GM18505 (cell line): ENCODE measurements at regions not wholly inside any gene's neighbourhood (a gene's known extent, or its start where the extent isn't known, plus 50 kb on each side); places are given as distances from the start of the nearest gene placed in this dataset.

Experiments used
- ATAC-seq: cut with Tn5 transposase; IDR thresholded peaks from one replicate; pipeline ENCODE4 v1.9.1; 2021; ENCODE audit not compliant: unreplicated experiment
- POLR2A ChIP-seq: IDR thresholded peaks from 4 replicates; pipeline ENCODE4 v1.6.1; 2011; ENCODE audit warnings: borderline replicate concordance; ENCODE audit not compliant: insufficient read depth, insufficient read length; ENCODE audit errors: extremely low read depth

DNA sequence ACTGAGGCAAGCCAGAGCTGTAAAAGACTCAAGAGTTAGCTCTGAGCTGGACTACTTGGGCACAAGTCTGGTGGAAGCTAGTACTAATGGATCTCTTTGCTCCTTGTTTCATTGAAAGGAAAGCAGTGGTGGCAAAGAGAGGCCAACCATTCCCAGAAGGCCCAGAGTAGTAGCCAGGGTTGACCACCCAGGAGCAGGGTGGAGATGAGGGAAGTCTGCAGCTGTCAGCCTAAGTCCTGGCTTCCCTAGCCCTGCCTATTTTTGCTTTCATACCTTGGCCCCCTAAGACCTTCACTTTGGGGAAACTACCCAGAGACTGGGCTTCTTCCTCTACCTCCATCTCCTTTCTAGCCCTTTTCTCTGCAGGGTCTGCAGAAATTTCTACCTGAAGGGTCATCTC is 155.0 kb upstream of the NCAM1 start:
- no peak for ATAC-seq
- no peak for TF ChIP-seq POLR2A

DNA sequence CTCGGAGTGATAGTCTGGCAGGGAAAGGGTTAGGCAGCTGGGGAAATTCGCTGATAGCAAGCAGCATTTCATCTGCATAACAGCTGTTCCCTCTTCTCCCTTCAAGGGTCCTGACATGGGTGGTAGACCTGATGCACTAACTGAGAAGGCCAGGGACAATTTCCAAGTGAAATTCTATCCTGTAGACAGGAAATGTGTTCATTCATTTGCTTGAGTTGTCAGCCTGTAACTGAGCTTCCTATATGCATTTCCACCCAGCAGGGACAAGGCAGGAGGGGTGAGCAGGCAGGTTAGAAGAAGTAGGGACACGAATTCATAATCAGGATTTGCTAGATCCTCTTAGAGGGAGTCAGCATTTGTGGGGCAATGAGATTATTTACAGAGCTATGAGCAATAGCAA is 154.3 kb upstream of the NCAM1 start:
- no peak for ATAC-seq
- no peak for TF ChIP-seq POLR2A

DNA sequence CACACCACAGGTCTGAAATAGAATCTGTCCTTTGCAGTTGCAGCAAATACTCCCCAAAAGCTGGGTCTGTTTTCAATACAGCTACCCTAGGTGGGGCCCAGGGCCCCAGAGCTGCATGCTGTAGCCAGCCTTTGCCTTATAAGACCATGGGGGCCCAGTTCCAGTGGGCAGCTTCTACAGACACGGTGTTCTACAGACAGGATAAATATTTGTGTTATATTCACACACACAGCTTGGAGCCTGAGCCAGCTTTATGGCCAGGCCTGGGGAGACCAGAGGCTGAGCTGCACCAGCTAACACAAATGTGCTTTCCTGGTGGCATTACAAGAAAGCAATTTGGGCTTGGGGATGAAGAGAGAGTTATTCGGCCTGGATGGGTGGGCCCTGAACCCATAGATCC is 151.8 kb upstream of the NCAM1 start:
- no peak for ATAC-seq
- TF ChIP-seq POLR2A = no peak

DNA sequence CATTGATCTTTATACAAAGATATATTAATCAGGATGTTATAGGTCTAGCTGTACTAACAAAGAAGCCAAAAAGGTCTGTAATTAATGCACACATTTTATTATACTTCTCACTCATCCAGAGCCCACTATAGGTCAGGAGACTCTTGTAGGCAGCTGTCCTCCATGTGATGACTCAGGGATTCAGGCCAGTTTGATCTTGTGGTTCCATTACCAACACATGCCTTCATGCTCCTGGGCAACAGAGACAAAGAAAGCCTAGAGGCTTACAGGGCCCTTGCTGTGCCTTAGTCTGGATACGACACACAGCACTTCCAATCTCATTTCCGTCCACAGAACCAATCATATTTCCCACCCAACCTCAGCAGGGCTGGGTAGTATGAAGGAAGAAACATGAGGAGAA is 150.3 kb upstream of the NCAM1 start:
- no peak for TF ChIP-seq POLR2A
- no peak for ATAC-seq

DNA sequence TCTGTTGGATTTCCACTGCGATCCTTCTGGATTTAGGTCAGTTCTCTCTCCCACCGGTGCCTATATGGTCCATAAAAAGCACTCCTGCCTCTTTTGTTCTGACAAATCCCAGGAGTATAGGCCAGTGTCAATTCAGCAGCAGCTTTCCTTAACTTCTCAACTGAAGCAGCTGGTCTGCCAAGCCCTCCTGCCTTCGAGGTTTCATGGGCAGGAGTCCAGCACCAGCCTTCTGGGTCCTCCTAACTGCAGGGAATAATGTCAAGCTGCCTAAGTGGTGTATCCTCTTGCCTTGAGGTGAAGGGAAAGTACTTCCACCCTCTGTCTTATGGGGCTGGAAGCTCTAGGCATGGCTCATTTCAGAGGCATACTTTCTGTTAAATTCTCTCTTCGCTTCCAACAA is 149.4 kb upstream of the NCAM1 start:
- no peak for ATAC-seq
- no peak for TF ChIP-seq POLR2A

DNA sequence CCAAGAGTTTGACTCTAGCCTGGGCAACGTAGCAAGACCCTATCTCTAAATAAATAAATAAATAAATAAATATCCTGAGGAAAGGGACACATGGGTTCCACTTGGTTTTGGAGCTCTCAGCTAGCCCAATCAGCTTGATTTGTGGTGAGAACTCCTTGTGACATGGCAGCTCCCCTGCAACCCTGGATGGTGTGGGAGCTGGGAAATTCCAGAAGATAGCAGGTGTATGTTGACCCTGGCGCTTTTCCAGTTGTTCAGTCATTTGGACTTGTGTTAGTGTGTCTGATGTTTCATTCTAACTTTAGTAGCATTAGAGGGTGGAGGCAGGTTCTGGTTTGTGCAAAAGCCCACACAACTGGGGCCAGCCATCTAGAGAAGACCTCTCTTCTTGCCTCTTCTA is 148.5 kb upstream of the NCAM1 start:
- TF ChIP-seq POLR2A = no peak
- no peak for ATAC-seq

DNA sequence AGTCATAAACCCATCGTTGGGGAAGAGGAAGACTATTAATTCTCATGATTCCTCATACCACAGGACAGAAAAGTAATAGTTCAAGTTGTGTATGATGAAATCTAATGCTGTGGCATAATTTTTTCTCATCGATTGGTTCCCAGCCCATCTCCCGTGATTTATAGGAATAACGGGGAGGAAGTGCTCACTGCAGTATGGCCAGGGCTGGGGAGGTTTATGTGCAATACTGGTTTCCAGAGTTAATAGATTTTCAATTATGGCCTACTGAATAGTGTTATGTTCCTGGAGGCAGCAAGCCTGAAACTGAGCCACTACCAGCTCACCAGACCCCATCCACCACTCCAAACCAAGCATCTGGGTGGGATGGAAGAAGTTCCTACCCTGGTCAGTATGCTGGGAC is 147.1 kb upstream of the NCAM1 start:
- TF ChIP-seq POLR2A = no peak
- no peak for ATAC-seq

DNA sequence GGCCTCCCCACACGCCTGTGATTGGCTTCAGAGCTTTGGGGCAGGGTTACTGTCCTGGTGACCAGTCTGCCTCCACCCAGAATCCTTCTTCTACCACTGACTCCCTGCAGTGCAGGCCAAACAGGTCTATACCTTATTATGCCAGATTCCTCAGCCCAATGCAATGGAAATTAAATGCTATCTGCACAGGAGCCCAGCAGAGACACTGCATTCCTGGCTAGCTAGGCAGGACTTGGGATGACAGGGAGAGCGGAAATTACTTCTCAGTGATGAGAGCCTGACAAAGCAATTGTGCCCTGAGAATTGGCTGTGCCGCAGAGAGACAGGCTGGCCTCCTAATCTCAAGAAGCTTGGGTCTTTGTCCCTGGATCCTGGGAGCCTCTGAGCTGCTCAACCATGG is 143.8 kb upstream of the NCAM1 start:
- ATAC-seq = no peak
- TF ChIP-seq POLR2A = no peak

DNA sequence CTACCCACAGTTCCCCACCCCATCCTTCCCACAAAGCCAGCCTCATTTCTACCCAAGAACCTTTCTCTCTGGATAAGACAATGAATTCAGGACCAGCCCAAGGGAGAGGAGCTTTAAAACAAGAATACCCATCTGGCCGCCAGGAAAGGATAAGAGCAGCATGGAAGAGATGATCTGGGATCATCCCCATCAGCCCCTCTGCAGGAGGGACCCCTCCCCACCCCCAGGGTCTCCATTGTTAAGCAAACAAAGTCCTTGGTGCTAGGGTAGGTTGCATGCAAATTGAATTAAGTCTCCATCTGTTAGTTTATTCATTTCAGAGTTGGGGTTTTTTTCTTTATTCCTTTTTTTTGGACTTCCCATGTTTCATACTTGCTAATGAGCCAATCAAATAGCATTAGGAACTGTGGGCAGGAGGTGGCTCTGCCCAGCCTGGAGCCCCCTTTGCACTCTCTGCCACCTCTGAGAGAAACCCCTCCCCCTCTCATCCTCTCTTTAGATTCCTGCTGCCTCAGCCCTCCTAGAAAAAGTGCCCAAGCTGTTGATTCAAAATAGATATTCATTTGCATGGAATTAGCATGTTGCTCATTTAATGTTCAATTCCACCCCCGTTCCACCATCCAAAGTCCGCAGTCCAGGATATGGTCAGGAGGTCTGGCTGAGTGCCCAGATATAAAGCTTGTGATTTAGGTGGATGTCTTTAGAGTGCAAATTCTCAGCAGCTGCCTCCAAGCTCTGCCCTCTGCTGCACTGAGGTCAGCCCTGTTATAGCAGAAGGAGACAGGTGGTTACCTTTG is 138.5 kb upstream of the NCAM1 start:
- TF ChIP-seq POLR2A = no peak
- ATAC-seq = no peak

DNA sequence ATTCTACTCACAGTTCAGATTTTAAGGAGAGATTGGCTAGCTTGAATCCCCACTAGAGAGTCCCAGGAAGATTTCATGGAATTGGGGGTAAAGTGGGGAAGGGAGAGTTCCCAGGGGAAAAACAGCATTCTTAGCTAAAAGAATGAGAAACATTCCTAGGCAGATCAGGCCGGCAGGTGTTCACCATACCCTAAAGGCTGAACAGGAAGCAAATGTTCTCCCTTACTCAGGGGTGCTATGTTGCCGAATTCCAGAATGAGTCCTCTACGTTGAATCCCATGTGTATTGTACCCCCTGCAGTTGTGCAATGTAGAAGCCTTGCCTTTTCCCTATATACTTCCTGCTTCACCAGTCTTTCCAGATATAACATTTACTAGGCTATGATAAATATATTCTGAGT is 135.2 kb upstream of the NCAM1 start:
- no peak for TF ChIP-seq POLR2A
- ATAC-seq = no peak

DNA sequence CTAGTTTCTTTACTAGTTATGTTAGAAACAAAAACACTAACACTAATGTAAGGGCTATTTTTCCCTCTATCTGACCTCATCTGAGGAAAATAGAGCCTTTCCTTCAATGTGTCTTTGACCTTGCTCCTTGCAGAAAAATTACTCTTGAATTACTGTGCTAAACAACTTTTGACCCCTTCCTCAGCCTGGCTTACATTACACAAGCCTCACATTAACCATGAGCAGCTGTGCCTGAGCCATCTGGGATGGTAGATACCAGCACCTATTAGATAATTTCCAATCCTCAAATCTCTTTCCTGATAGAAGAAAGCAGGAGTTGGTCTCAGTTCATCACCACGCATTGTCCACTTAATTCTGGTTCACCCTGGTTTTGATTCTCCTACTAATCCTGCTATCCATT is 134.4 kb upstream of the NCAM1 start:
- TF ChIP-seq POLR2A = no peak
- ATAC-seq = no peak

DNA sequence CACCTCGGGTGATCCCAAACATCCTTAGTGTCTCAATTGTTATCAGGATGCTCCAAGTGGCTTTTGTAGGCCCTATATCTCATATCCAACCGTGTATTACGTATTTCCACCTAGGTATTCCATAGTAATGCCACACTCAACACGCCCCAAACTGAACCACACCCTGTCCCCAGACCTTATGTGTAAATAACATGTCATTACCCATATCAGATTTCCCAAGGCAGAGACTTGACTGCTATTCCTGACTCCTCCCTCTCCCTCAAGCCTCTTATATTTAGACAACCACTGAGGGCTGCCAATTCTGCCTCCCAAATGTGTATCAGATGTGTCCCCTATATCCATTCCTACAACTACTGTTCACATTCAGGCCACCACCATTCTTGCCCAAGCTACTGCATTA is 132.8 kb upstream of the NCAM1 start:
- TF ChIP-seq POLR2A = no peak

DNA sequence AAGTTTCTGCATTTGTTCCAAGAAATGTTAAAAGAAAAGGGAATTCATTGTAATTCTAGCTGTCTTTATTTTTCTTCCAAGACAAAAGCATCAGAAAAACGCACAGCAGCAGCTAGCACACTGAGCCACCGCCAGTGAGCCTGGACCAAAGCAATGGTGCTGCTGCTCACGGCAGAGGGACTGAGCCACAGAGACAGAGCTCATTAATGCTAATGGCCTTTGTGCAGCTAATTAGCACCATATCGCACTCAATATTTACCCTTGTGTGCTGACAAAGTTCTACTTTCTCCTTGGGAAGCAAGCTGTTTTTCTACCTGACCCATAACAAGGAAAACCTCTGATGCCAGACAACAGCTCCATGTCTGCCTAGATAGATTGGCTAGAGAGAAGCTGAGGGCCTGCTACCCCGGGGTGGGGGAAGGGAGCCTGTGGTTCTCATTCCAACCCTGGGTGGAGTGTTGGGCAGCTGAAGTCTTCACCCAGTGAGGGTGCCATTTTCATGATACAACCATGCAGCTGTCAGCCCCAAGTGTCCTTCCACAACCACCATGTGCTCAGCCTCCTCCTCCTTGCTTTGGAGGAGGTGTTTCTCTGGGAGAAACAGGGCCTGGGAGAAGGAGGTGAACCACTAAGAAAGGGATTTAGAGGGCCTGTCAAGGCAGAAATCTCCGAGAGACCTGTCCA is 131.1 kb upstream of the NCAM1 start:
- no peak for TF ChIP-seq POLR2A
- ATAC-seq = no peak

More for the DNA sequence above, 132.8 kb upstream of the NCAM1 start:
- no peak for ATAC-seq

DNA sequence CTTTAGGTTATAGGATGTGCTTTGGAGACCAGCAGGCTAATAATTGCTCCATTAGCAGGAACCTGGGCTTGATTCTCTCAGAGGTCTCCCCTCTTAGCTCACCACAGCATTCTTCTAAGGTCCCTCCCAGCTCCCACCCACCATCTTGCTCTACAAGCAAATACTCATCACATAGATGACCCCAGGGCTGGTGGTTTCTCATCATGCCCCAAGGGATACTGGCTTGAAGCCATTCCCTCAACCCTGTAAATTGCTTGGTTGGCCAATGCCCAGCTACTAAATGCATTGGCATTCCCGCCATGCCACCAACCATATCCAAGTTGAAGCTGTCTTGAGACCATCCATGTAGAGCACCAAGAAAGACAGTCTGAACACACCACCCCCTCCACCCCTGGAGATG is 130.2 kb upstream of the NCAM1 start:
- TF ChIP-seq POLR2A = no peak

More for the DNA sequence above, 130.2 kb upstream of the NCAM1 start:
- ATAC-seq = no peak
